Activated T-cell treated with anti-CD3 and anti-CD28 coated beads for 48 hours (primary cell): ENCODE measurements at regions not wholly inside any gene's neighbourhood (a gene's known extent, or its start where the extent isn't known, plus 50 kb on each side); places are given as distances from the start of the nearest gene placed in this dataset.

Experiments used
- DNase-seq: peaks from one replicate; pipeline ENCODE4 v3.0.0-alpha.2; 2020; ENCODE audit warnings: low read depth

DNA sequence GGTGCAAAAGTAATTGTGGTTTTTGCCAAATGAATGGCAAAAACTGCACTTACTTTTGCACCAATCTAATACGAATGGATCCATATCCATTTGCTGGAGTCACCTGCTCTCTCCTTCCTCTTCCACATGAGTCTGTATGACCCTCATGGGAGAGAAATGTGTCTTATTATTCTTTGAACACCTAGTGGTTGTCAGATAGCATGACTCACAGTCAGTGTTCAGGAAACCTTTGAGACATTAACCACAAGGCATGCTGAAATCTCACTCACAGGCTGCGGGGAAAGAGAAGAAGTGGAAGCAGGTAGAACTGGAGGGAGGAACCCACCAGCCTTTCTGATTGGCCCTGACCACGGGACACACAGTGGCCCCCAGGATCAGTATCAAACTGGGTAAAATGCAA lies 222.8 kb upstream of the KLF4 start:
- DNase-seq = no peak

DNA sequence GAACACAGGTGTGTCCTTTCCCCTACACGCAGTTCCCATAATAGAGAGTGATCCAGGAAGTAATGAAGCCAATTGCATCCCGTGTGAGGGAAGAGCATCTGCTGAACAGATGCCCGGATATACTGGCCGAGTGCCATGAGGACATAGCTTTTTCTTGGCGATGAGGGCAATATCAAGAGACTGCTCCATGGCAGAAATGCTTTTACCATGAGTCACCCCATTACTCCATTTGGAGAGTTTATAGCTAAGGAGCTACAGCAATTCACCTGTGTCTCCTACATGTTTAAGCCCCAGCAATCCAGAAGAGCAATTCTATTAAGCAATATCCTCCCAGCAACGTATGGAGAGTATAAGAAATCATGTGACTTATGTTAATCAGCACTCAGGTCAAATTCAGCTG lies 222.0 kb upstream of the KLF4 start:
- DNase-seq = no peak

DNA sequence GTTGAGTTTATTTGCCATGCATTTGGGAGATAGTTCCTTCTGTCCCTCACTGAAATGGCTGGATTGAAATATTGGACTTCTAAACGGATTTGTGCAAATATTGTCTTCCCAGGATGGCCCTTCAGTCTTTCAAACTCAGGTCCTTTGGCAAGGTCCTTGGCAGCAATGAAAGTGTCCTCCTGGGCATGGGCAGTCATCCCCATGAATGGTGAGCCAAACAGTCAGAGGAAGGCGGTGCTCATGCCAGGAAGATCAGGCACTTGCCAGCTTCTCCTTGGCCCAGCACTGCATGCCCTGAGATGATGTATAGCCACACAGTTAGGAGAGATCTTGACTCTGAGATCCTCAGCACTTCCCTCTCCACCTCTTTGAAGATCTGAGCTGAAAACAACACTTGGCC lies 221.4 kb upstream of the KLF4 start:
- no peak for DNase-seq

DNA sequence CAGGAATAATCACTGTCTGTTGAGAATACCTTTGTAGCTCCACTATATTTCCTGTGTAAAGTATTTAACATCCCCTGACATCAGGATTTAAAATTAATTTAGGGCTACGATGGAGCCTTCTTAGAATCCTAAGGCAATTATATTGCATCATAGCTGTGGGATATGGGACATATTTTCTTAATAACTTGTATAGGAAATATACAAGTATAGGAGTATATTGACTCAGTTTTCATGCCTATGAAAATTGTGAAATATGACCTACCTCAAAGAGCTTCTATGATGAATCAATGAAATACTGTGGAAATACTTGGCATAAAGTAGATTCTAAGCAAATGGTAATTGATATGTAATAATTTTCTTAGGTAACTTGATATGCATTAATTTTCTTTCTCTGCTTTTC lies 221.0 kb upstream of the KLF4 start:
- no peak for DNase-seq

DNA sequence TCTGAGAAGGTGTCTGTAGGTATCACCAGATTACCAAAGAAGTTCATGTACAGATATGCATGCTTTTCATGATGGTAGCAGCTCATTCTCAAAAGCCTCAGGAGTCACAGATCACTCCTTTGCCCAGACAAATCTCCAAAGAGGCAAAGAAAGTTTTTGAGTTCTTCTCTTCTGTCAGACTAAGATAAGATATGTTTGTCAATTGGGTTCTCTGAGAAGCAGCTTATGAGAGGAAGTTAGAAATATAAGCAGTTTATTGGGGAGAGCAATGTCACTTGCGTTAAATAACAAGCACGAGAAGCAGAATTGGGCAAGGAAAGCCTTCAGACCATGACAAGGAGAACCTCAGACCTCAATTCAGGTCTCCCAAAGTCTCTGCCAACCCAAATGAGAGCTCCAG lies 219.2 kb upstream of the KLF4 start:
- DNase-seq = no peak

DNA sequence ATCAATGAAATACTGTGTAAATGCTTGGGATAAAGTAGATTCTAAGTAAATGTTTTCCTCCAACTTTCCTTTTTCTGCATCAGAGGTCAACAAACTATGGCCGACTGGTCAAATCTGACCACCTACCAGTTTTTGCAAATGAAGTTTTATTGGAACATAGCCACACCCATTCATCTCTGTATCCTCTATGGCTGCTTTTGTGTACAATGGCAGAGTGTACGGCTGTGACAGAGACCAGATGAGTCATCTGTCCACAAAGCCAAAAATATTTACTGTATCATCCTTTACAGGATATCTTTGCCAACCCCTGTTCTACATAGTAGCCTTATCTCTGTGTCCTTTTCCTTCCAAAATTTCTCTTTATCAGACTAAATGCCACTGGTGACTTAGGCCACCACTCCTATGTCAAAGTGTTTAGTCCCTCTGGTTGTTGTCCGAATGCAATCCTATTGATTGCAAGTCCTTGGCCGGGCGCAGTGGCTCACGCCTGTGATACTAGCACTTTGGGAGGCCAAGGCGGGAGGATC lies 218.4 kb upstream of the KLF4 start:
- no peak for DNase-seq

DNA sequence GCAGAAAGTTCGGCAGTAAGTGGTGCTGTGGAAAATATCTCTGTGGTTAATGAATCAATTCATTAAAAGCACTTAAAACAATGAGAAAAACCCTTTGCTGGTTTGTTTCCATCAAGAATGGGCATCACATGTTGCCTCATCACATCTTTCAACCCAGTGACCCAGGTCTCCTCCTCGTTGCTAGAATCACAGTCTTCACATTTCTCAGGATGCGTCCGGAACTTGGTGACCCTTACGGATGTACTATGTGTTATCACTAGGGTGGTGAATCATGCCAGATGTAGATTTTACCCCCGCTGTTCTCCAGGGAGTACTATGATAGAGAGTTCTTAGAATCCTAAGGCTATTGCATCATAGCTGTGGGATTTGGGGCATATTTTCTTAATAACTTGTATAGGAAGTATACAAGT lies 217.9 kb upstream of the KLF4 start:
- no peak for DNase-seq

DNA sequence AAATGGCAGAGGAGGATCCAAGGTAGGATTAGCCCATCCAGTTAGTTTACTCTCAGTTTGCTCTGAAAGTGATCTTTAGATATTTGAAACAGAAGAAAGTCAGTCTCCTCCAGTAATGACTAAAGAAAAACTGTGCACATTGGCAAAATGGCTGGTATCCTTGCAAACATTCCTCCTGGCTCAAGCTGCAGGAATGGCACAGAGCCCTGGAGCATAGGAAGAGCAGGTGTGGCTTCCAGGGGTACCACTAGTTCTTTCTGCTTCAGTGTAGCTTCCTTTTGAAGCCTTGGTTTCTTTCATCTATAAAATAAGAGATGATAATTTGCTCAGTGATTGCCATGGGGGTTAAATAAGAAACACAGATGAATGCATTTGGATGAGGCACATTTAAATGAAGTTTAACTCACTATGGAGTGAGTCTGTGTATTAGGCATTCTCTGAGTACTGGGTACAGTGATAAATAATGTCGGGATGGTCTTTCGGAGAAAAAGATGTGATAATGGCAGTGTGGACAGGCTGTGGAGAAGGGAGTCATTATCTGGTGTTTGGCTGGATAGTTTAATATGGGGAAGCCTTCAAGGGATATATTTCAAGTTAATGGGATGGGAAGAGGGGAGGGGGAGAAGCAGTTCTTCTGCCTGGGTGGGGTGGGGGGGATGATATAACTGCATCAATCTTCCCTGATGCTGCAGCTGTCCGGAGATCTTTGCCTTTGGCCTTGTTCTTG lies 217.3 kb upstream of the KLF4 start:
- no peak for DNase-seq

DNA sequence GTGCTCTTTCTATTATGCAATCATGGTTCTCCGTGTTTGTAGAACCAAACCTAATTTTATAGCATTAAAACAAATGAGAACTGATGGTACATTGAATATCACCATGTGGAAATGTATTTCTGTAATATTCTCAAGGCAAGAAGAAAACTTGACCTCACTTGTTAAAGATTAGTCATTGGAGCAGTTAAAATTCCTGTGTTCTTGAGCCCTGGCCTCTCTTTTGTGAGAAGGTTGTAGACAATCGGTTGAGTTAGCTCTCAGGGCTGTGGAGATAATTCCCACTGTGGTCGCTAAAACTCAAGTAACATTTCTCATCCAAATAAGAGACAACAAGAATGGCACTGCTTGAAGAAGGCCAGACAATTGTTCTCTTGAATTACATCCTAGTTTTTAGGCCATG lies 216.0 kb upstream of the KLF4 start:
- no peak for DNase-seq

DNA sequence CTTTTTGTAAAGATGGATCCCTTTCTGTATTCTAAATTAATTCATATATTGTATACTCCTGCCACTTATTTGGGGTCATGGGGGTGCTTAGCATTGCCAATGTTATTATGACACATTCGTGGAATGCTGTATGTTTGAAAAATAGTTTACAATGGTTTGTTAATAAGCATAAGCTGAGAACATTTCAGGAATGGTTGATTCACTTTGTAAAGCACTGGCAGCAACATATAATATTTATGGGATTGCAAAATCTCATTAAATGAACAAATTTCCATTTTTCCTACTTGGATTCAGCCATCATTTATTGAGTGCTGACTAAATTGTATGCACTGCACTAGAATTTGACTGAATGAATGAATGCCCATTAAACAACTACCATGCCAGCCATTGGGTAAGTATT lies 215.2 kb upstream of the KLF4 start:
- no peak for DNase-seq

DNA sequence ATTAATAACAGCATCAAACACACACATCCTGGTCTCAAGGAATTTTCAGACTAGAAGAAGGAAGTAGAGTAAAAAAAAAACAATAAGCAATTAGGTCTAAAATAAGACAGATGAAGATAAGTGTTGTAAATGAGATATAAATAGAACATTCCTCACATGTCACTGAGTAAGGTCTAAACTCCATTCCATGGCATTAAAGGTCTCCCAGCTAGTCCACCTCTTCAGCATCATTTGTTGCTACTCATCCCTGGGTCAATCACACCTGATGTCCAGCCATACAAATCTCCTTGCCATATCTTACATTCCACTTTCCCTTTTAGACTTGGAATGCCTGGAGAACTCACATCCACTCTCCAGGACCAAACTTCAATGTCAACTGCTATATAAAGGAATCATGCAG lies 214.1 kb upstream of the KLF4 start:
- DNase-seq = no peak

DNA sequence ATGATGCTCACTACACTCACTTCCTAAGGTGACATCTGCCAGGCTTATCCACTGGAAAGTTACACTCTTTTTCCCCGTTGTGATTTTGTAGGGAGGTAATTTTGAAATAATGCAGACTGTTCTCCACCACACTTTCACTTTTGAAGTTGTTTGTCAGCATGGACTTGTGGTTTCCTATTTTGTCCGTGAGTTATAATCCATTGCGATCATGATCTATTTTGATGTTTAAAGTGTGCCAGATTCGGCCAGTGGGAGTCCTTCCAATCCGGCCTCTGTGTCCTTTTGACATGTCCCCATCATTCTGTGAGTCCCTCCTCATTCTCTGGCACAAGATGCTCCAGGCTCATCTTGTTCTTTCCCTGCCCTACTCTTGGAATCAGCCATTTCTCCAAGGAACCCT lies 211.3 kb upstream of the KLF4 start:
- DNase-seq = no peak

DNA sequence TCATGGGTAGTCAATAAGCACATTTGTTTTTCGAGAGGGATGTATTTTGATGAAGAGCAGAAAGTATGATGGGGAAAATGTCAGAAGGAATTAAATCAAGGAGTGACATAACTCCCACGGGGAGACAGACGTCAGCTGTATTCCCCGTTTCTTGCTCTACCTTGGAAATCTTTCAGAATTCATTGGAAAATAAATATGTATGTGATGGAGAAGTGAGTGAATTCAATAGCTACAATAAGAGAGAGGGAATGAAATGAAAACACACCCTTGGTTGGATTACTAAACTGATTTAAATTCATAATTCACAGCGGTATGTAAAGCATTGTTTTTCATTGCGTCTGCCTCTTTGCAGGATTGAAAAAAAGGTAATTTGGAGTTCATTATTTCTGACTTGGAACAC lies 209.7 kb upstream of the KLF4 start:
- DNase-seq = no peak

DNA sequence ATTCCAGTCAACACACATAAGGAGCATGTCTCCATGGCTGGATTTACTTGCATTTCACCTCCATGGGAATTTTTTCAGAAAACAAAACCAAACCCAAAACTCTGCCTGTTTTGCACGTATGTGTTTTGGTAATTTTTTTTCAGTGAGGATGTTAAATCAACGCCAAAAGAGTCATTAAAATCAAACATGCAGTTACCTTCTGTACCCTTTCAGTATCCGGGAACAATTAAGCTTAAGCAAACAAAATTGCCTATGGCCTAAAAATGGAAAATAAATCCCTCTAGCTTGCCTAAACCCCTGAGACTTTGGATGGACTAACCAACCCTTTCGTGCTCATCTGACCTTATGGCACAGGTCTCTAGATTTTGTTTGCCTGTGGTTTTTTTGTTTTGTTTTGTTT lies 209.2 kb upstream of the KLF4 start:
- DNase-seq = no peak

DNA sequence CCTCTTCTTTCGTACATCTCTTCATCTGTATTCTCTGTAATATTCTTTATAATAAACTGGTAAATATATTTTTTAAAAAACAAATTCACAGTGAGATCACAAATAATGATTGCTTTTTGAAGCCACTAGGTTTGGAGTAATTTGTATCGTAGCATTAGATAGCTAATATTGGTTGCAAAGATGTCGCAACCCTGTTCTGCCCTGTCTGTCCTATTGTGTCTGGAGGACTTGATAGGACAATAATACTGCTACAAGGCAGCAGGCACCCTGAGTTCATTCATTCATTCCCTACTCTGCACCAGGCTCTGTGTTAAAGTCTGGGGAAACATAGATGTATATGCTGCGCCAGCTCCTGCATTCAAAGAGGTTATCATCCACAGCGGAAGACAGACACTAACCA lies 206.7 kb upstream of the KLF4 start:
- no peak for DNase-seq

DNA sequence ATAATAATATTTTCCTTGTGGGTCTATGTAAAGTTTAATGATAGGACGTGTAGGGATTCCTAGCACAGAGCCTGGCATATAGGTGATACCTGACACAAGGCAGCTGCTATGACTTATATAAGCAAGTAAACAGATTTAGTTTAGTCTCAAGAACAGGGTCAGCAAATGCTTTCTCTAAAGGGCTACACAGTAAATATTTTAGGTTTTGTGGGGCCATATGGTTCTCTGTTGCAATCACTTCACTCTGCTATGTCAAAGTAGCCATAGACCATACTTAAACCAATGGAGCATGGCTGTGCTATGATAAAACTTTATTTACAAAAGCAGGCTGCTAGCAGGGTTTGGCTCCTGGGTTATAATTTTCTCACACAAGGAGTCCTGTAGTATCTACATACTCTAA lies 204.8 kb upstream of the KLF4 start:
- no peak for DNase-seq

DNA sequence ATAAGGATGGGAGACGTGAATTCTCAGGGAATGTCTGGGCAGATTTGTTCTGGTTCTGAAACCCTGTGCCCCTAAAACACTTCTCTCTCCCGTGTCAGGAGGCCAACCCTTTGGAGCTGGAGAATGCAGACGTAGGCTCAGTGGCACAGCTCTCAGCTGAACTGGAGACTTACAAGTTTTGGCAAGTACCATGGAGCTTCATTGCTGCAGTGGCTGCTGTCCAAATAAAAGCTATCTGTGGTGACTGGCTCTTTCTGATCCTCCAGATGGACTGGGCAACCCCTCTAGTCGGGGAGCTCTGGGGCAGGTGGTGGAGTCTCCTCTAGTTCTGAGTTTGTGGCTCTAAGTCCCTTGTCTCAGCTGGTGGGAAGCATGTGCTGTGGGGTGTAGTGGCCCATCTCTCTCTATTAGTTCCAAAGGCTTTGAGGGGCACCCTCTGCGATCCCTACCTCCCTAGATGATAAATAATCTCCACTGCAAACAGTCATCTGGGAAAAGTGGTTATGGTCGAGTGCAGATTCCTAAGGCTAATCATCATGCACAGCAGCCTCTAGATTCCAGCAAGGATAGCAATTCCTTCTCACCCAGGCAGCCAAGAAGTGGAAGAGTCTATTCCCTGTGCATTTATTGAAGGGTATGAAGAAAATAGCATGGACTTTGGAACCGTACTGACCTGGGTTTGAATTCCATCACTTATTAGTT lies 204.2 kb upstream of the KLF4 start:
- DNase-seq = no peak

DNA sequence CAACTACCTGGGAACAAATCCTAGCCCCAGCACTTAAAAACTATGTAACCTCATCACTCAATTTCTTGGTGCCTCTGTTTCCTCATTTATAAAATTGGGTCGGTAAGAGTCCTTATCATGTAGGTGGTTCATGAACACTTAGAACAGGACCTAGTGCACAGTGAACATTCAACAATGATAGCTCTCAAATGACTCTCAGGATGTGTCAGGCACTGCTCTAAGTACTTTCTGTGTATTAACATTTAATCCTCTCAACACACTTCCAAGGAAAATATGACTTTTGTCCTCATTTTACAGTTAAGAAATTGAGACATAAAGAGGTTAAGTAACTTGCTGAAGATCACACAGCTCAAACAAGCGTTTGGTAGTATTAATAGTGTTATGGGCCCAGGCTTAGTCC lies 202.1 kb upstream of the KLF4 start:
- no peak for DNase-seq

DNA sequence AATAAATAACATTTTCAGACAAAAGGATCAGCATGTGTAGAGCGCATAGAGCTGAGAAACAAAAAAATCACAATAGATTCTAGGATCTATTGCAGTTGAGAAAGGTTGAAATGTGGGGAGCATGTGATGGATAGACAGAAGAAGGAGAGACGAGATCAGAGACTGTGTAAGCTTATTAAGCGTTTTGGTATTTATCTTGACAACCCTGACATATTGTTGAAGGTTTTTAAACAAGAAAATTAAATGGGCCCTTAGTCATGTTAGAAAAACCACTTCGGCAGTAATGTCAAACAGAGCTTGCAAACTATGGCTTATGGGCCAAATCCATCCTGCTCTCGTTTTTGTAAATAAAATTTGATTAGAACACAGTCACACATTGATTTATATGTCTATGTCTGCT lies 200.5 kb upstream of the KLF4 start:
- no peak for DNase-seq

DNA sequence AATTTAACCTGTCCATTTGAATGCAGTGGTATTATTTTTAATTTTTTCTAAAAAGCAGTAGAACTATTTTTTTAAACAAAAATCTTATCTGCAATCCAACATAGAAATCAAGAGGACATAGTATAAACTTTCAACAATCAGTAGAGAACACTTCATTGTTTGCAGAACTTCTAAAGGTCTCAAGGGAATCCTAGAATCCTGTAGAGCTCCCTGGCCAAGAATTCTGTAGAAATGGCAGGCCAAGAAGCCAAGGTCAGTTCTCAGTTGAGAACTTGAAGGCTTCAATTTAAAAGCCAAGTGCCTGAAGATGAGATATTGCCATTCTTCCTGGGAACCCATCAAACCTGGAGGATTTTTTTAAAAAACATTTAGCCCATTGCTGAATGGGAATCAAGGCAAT lies 199.2 kb upstream of the KLF4 start:
- DNase-seq = no peak

DNA sequence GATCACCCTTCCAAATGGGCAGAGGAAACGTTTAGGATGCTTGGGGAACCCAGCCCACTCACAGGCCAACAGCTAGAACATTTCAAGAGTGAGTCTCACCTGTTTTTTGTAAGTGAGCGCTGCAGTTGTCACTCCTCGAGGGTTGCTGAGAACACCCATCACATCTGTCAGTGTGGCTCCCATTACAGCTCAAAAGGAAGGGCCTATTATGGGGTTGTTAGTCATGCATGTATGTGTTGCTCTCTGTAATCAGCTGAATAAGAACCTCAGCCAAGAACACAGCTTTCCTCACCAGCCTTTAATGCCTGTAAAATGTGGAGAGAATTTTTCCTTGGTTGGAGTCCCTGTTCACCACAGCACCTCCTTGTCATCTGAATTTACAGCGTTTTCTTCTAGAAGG lies 196.3 kb upstream of the KLF4 start:
- no peak for DNase-seq

DNA sequence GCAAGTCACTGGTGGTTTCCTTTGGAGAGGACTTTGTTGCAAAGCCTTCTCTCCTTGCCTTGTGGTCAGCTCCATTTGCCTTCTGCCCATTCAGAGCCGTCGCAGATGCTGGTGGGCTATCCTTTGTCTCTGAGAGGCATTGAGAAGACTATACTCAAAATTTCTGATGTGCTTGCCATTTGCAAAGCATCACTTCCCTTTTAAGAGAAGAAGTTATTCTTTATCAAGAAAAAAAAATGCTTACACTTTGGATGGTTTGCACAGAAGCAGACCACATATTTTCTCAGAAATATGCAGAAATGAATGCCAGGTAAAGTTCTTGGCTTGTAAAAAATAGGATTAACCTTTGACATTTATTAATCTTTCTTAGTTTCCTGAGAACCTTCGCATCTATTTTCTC lies 195.8 kb upstream of the KLF4 start:
- no peak for DNase-seq

DNA sequence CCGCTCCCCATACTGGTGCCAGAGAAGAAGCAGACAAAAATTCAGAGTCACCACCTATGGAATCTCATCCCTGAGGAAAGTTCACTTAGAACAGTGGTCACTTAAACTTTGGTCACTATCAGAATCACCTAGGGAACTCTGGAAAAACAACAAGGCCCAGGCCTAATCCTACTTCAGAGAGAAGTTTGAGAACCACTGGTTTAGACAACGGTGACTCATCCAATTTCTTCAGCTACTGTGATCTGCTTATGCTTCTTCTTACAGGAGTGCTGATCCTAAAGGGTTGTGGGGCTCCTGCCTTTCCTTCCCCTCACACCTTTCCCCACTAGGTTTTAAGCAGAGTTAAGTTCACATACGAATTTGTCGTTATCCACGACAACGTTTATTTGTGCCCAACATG lies 194.7 kb upstream of the KLF4 start:
- no peak for DNase-seq

DNA sequence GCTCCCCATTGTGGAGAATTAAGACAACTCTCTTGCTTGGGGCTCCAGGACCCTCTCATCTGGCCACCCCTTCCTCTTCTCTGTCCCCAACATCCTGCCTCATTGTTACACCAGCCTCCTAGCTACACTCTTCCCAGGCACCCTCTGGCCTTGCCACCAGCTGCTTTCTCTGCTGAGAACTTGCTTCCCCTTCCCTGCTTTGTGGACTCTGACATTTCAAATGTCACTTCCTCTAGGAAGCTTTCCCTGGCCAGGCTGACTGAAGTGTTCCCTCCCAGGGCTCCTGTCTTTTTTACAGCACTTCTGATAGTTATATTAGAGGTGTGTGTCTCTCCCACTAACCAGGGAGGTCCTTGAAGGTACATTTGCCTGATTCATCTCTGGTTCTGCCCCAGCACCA lies 194.0 kb upstream of the KLF4 start:
- no peak for DNase-seq
